ENCODE measurements at regions not wholly inside any gene's neighbourhood (a gene's known extent, or its start where the extent isn't known, plus 50 kb on each side); places are given as distances from the start of the nearest gene placed in this dataset.

- no peak overlapping the region for H3K27ac Mint-ChIP-seq
- H3K4me1 Mint-ChIP-seq = no peaks in the 10 kb centered on the region
- intact Hi-C loops (cut with micrococcal nuclease) = no loop called here
- H3K9me3 Mint-ChIP-seq = no peaks in the 10 kb centered on the region
- no peaks in the 10 kb centered on the region for H3K36me3 Mint-ChIP-seq (ENCODE audit: low read depth)
- no peaks in the 10 kb centered on the region for H3K27me3 Mint-ChIP-seq
- no peak for DNase-seq
- H3K4me3 Mint-ChIP-seq = no peak overlapping the region
Observed at GRCh38 chr12:86663173-86663572, 407.0 kb upstream of the MGAT4C start.

GRCh38 chr12:86662464-86662863, 406.3 kb upstream of the MGAT4C start:
- Mint-ChIP-seq H3K27ac (no peak overlapping the region), H3K9me3 (no peaks in the 10 kb centered on the region), H3K4me3 (no peak overlapping the region), H3K36me3 (ENCODE audit: low read depth) (no peaks in the 10 kb centered on the region), H3K4me1 (no peaks in the 10 kb centered on the region), H3K27me3 (no peaks in the 10 kb centered on the region)
- DNase-seq = no peak
- intact Hi-C loops (cut with micrococcal nuclease) = no loop called here

GRCh38 chr12:86660488-86661147, 404.4 kb upstream of the MGAT4C start:
- intact Hi-C loops (cut with micrococcal nuclease) = no loop called here
- H3K4me1 Mint-ChIP-seq = no peaks in the 10 kb centered on the region
- H3K36me3 Mint-ChIP-seq (ENCODE audit: low read depth) = no peaks in the 10 kb centered on the region
- H3K9me3 Mint-ChIP-seq = no peaks in the 10 kb centered on the region
- H3K27ac Mint-ChIP-seq = no peak overlapping the region
- no peak overlapping the region for H3K4me3 Mint-ChIP-seq
- H3K27me3 Mint-ChIP-seq = no peaks in the 10 kb centered on the region
- no peak for DNase-seq

- no peak overlapping the region for H3K4me3 Mint-ChIP-seq
- H3K36me3 Mint-ChIP-seq (ENCODE audit: low read depth) = no peaks in the 10 kb centered on the region
- no peak for DNase-seq
- no peaks in the 10 kb centered on the region for H3K4me1 Mint-ChIP-seq
- H3K27ac Mint-ChIP-seq = no peak overlapping the region
- no peaks in the 10 kb centered on the region for H3K27me3 Mint-ChIP-seq
- intact Hi-C loops (cut with micrococcal nuclease) = no loop called here
- H3K9me3 Mint-ChIP-seq = no peaks in the 10 kb centered on the region
Observed at GRCh38 chr12:86659985-86660384, 403.8 kb upstream of the MGAT4C start.

GRCh38 chr12:86658303-86658702, 402.1 kb upstream of the MGAT4C start:
- Mint-ChIP-seq H3K27me3 (no peaks in the 10 kb centered on the region), H3K4me1 (no peaks in the 10 kb centered on the region), H3K4me3 (no peak overlapping the region), H3K9me3 (no peaks in the 10 kb centered on the region), H3K27ac (no peak overlapping the region), H3K36me3 (ENCODE audit: low read depth) (no peaks in the 10 kb centered on the region)
- intact Hi-C loops (cut with micrococcal nuclease) = no loop called here
- DNase-seq = no peak

- H3K36me3 Mint-ChIP-seq (ENCODE audit: low read depth) = no peaks in the 10 kb centered on the region
- DNase-seq = no peak
- no peak overlapping the region for H3K27ac Mint-ChIP-seq
- intact Hi-C loops (cut with micrococcal nuclease) = no loop called here
- H3K27me3 Mint-ChIP-seq = no peaks in the 10 kb centered on the region
- no peak overlapping the region for H3K4me3 Mint-ChIP-seq
- no peaks in the 10 kb centered on the region for H3K4me1 Mint-ChIP-seq
- no peaks in the 10 kb centered on the region for H3K9me3 Mint-ChIP-seq
Observed at GRCh38 chr12:86647800-86648199, 391.6 kb upstream of the MGAT4C start.

- Mint-ChIP-seq H3K27me3 (no peaks in the 10 kb centered on the region), H3K9me3 (no peaks in the 10 kb centered on the region), H3K27ac (no peak overlapping the region), H3K4me3 (no peak overlapping the region), H3K4me1 (no peaks in the 10 kb centered on the region), H3K36me3 (ENCODE audit: low read depth) (no peaks in the 10 kb centered on the region)
- intact Hi-C loops (cut with micrococcal nuclease) = loop anchor here (1.0 kb wide), 1 partner anchor 42 kb away; no protein-coding TSS in a partner anchor
- DNase-seq = no peak
Observed at GRCh38 chr12:86634456-86635410, 378.5 kb upstream of the MGAT4C start.

GRCh38 chr12:86627001-86627400, 370.8 kb upstream of the MGAT4C start:
- Mint-ChIP-seq H3K27ac (no peak overlapping the region), H3K27me3 (no peaks in the 10 kb centered on the region), H3K4me3 (no peak overlapping the region), H3K9me3 (peaks cover 14% of the 10 kb centered on the region), H3K36me3 (ENCODE audit: low read depth) (no peaks in the 10 kb centered on the region), H3K4me1 (no peaks in the 10 kb centered on the region)
- no peak for DNase-seq
- intact Hi-C loops (cut with micrococcal nuclease) = no loop called here

- H3K4me1 Mint-ChIP-seq = no peaks in the 10 kb centered on the region
- no peak for DNase-seq
- no peaks in the 10 kb centered on the region for H3K27me3 Mint-ChIP-seq
- no peak overlapping the region for H3K27ac Mint-ChIP-seq
- peaks cover 5% of the 10 kb centered on the region for H3K9me3 Mint-ChIP-seq
- intact Hi-C loops (cut with micrococcal nuclease) = no loop called here
- H3K36me3 Mint-ChIP-seq (ENCODE audit: low read depth) = no peaks in the 10 kb centered on the region
- no peak overlapping the region for H3K4me3 Mint-ChIP-seq
Observed at GRCh38 chr12:86623267-86623666, 367.1 kb upstream of the MGAT4C start.

- Mint-ChIP-seq H3K9me3 (no peaks in the 10 kb centered on the region), H3K4me1 (no peaks in the 10 kb centered on the region), H3K36me3 (ENCODE audit: low read depth) (no peaks in the 10 kb centered on the region), H3K27me3 (no peaks in the 10 kb centered on the region), H3K4me3 (no peak overlapping the region), H3K27ac (no peak overlapping the region)
- no peak for DNase-seq
- intact Hi-C loops (cut with micrococcal nuclease) = no loop called here
Observed at GRCh38 chr12:86621957-86622356, 365.8 kb upstream of the MGAT4C start.

- Mint-ChIP-seq H3K36me3 (ENCODE audit: low read depth) (no peaks in the 10 kb centered on the region), H3K4me1 (no peaks in the 10 kb centered on the region), H3K9me3 (no peaks in the 10 kb centered on the region), H3K27me3 (no peaks in the 10 kb centered on the region), H3K4me3 (no peak overlapping the region), H3K27ac (no peak overlapping the region)
- intact Hi-C loops (cut with micrococcal nuclease) = no loop called here
- no peak for DNase-seq
Observed at GRCh38 chr12:86613311-86613710, 357.1 kb upstream of the MGAT4C start.

- no peaks in the 10 kb centered on the region for H3K9me3 Mint-ChIP-seq
- H3K36me3 Mint-ChIP-seq (ENCODE audit: low read depth) = no peaks in the 10 kb centered on the region
- H3K4me1 Mint-ChIP-seq = no peaks in the 10 kb centered on the region
- H3K27me3 Mint-ChIP-seq = no peaks in the 10 kb centered on the region
- no peak overlapping the region for H3K27ac Mint-ChIP-seq
- no peak for DNase-seq
- intact Hi-C loops (cut with micrococcal nuclease) = no loop called here
- H3K4me3 Mint-ChIP-seq = no peak overlapping the region
Observed at GRCh38 chr12:86608638-86609037, 352.4 kb upstream of the MGAT4C start.

- Mint-ChIP-seq H3K9me3 (no peaks in the 10 kb centered on the region), H3K4me1 (no peaks in the 10 kb centered on the region), H3K27me3 (no peaks in the 10 kb centered on the region), H3K36me3 (ENCODE audit: low read depth) (no peaks in the 10 kb centered on the region), H3K27ac (no peak overlapping the region), H3K4me3 (no peak overlapping the region)
- intact Hi-C loops (cut with micrococcal nuclease) = no loop called here
- DNase-seq = no peak
Observed at GRCh38 chr12:86601550-86602308, 345.5 kb upstream of the MGAT4C start.

GRCh38 chr12:86600664-86601231, 344.6 kb upstream of the MGAT4C start:
- no peak for DNase-seq
- Mint-ChIP-seq H3K27ac (no peak overlapping the region), H3K4me1 (no peaks in the 10 kb centered on the region), H3K9me3 (no peaks in the 10 kb centered on the region), H3K27me3 (no peaks in the 10 kb centered on the region), H3K4me3 (no peak overlapping the region), H3K36me3 (ENCODE audit: low read depth) (no peaks in the 10 kb centered on the region)
- intact Hi-C loops (cut with micrococcal nuclease) = no loop called here
